ENCODE measurements at regions not wholly inside any gene's neighbourhood (a gene's known extent, or its start where the extent isn't known, plus 50 kb on each side); places are given as distances from the start of the nearest gene placed in this dataset.

DNA sequence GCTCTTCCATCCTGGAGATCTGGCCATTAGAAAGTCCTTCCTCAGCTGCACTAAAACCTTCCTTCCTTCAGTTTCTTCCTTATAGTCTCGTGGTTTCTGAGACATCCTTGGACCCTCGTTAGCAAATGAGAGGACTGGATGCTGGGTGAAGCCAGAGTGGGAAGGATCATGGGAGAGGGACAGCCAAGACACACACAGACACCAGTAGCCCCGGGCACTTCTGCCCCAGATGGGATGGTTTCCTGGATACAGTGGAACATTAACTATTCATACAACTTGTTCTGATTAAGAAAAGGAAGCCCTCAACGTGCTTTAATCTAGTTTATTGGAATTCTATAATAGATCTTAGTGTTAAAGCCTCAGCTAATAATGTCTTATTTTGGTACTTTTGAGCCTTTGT lies 125.5 kb downstream of the SEC61B start:
- H3K4me3 ChIP-seq = no peak overlapping the region
- no peaks in the 10 kb centered on the region for H3K36me3 ChIP-seq
- no peak for DNase-seq
- no peaks in the 10 kb centered on the region for H3K9me3 ChIP-seq
- no peaks in the 10 kb centered on the region for H3K27me3 ChIP-seq
- intact Hi-C loops (cut with DNase I) = no loop called here
- no peak for TF ChIP-seq POLR2A (IDR thresholded peaks at IDR 0.05)
- no peak for TF ChIP-seq CTCF (IDR thresholded peaks at IDR 0.05)
- no peak for TF ChIP-seq EP300 (IDR thresholded peaks at IDR 0.05)
- 45 to 59% (median 56%) methylated on average over 4 of the region's 4 CpGs for whole genome bisulfite sequencing, 3 donors
- H3K4me1 ChIP-seq (ENCODE audit: insufficient read depth) = no peaks in the 10 kb centered on the region
- no peak overlapping the region for H3K27ac ChIP-seq

DNA sequence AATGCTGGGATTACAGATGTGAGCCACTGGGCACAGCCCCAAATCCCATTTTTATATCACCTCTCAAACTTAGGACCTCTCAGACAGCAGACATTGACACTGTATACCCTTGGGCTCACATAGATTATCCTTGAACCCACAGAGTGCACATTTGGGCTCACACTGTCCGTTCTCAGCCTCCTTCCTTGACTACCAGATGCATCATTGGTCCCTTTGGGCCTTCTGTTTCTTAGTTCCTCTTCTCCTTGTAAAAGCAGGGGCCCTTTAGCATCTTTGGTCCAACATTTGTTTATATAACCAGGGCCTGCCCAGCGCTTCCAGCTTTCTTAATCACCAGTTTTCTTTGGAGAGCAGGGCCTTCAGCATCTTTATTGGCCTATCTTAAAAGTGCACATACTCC lies 126.2 kb downstream of the SEC61B start:
- Histone ChIP-seq H3K27me3 (no peaks in the 10 kb centered on the region), H3K27ac (no peak overlapping the region), H3K36me3 (no peaks in the 10 kb centered on the region), H3K4me3 (no peak overlapping the region), H3K9me3 (no peaks in the 10 kb centered on the region), H3K4me1 (ENCODE audit: insufficient read depth) (no peaks in the 10 kb centered on the region)
- no peak for TF ChIP-seq POLR2A (IDR thresholded peaks at IDR 0.05)
- WGBS, 3 donors = 79 to 83% (median 83%) methylated on average over 2 of the region's 2 CpGs
- intact Hi-C loops (cut with DNase I) = no loop called here
- no peak for DNase-seq

DNA sequence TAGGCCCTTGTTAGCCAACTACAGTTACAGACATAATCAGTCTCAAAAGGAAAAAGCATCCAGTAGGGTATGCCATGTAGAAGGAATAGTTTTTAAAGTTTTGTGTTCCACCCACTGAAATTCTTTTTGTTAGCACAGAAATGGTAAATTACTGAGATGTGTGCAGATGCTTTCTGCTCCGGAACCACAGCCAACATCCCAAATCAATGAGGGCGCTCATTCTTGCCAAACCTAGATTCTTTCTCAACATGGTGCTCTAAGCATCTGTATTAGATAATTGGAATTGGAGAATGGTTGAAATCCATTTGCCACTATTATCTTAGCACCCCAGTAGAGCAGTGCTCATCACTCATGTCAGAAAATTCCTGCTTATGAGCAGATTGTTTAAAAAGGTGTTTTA lies 127.8 kb downstream of the SEC61B start:
- Histone ChIP-seq H3K27me3 (no peaks in the 10 kb centered on the region), H3K36me3 (no peaks in the 10 kb centered on the region), H3K4me1 (ENCODE audit: insufficient read depth) (no peaks in the 10 kb centered on the region), H3K9me3 (no peaks in the 10 kb centered on the region), H3K27ac (no peak overlapping the region), H3K4me3 (no peak overlapping the region)
- TF ChIP-seq POLR2A (IDR thresholded peaks at IDR 0.05) = no peak
- TF ChIP-seq EP300 (IDR thresholded peaks at IDR 0.05) = no peak
- no peak for TF ChIP-seq CTCF (IDR thresholded peaks at IDR 0.05)
- intact Hi-C loops (cut with DNase I) = no loop called here
- WGBS, 3 donors = 87 to 95% (median 87%) methylated on average over 2 of the region's 2 CpGs
- DNase-seq = no peak

- no peak overlapping the region for H3K27ac ChIP-seq
- H3K4me1 ChIP-seq (ENCODE audit: insufficient read depth) = no peaks in the 10 kb centered on the region
- no peaks in the 10 kb centered on the region for H3K36me3 ChIP-seq
- intact Hi-C loops (cut with DNase I) = no loop called here
- no peaks in the 10 kb centered on the region for H3K9me3 ChIP-seq
- DNase-seq = no peak
- WGBS, 3 donors = 16 to 35% (median 18%) methylated on average over 1 of the region's 1 CpG
- no peak overlapping the region for H3K4me3 ChIP-seq
- TF ChIP-seq CTCF (IDR thresholded peaks at IDR 0.05) (no peak), POLR2A (IDR thresholded peaks at IDR 0.05) (no peak)
- H3K27me3 ChIP-seq = no peaks in the 10 kb centered on the region
These were observed 128.4 kb downstream of the SEC61B start for GRCh38 chr9:99350461-99350860.

- DNase-seq = no peak
- TF ChIP-seq CTCF (IDR thresholded peaks at IDR 0.05) = no peak
- TF ChIP-seq EP300 (IDR thresholded peaks at IDR 0.05) = no peak
- TF ChIP-seq POLR2A (IDR thresholded peaks at IDR 0.05) = no peak
- H3K4me1 ChIP-seq (ENCODE audit: insufficient read depth) = no peaks in the 10 kb centered on the region
- H3K9me3 ChIP-seq = no peaks in the 10 kb centered on the region
- intact Hi-C loops (cut with DNase I) = no loop called here
- H3K27me3 ChIP-seq = no peaks in the 10 kb centered on the region
- H3K27ac ChIP-seq = no peak overlapping the region
- no peak overlapping the region for H3K4me3 ChIP-seq
- 94 to 97% (median 95%) methylated on average over 7 of the region's 7 CpGs for WGBS, 3 donors
- no peaks in the 10 kb centered on the region for H3K36me3 ChIP-seq
These were observed 129.6 kb downstream of the SEC61B start for GRCh38 chr9:99351647-99352046.
